HG03159 (cell line): ENCODE measurements at regions not wholly inside any gene's neighbourhood (a gene's known extent, or its start where the extent isn't known, plus 50 kb on each side); places are given as distances from the start of the nearest gene placed in this dataset.
"Not testable (repeated sequence)": the region's sequence is repeated elsewhere in the genome, so short reads cannot be mapped to it uniquely, and the experiment has no call there.

Experiments used
- ATAC-seq: cut with Tn5 transposase; IDR thresholded peaks from one replicate; pipeline ENCODE4 v1.9.1; 2021; ENCODE audit warnings: mild to moderate bottlenecking, moderate library complexity; ENCODE audit not compliant: unreplicated experiment

DNA sequence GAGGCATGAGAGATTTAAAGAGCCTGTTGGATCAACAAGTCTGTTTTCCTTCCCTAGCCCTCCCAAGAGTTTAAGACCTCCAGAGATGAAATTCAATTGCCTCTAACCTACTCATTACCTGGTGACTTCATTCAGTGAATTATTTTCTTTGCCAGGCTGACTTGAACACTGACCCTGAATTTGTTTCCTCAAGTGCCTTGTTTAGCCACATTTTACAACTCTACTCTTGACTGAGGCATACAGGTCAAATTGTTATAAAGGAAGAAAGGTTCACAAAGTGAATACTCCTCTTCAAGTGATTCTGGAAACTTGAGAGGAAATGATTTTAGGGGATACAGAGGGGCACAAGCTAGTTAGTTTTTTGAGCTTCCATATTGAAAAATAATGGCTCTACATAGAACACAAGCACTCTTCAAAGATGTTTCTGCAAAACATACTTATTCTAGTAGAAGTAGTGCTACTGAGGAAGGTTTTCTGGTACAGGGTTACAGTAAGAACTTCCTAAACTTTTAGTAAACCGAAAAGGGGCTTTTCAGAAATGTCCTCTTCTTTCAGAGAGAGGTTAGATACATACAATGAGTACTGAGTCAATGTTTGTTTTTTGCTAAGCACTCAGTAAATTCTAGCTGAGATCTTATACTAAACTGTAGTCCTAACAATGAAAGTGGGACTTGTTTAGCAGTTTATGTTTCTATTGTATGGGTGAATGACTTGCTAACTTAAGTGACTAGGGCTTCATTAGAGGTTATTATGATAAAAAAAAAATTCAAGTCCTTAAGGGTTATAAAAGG lies 137.4 kb upstream of the SATB1 start:
- ATAC-seq = no peak

DNA sequence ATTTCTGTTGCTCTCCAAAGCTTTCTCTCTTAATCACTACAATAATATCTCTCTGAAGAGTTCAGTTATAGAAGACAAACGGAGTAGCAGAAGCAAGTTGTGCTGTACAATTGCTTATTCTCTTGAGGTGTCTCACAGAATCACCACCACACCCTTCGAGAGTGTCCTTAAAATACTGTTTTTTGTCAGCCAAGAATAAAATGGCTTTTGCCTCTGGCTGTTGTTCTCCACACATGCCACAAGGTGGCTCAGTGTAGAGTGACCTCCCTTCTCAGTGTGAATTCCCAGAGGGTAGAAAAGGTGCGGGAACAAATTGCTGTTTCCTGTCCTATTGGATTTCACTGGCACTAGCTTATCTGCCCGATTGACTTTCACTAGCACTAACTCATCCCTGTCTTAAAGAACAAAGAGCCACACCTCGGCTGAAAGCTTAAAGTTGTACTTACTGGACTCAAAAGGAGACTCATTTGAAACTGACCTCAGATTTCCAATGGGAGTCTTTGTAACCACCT lies 134.2 kb upstream of the SATB1 start:
- ATAC-seq = peak; percentile 76

DNA sequence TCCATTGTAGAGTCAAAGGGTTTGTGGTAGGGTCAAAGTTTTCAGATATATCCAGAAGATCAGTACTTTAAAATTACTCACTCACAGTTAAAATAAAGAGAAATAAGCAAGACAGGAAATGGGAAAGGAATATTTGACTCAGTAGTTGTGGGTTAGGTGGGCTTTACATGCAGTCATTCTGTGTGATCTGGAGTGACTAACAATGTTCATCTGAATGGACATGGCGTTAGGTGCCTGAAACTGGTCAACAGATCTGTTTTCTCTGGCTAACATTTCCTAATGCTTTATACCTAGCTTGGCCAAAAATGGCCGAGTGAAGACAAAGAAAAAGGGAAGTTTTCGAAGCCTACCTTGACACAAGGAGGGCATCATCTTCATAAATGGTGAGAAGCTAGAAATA lies 133.4 kb upstream of the SATB1 start:
- no peak for ATAC-seq

DNA sequence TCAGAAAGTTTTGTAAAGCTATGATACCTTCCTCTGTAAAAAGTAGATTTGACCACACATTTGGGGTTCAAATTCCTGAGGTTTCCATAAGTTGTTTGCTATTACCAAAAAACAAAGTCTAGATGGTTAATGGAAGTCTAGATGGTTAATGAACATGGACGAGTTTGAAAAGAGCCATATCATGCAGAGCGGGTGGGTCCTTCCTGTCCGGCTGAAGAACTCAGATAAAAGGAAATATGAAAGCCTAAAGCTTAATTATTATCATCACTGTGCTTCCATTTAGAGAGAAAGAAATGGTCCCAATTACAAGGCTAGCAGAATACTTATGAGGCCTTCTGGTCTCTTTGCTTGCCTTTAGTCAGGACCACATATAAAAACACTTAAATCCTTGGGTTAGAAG lies 132.1 kb upstream of the SATB1 start:
- no peak for ATAC-seq

DNA sequence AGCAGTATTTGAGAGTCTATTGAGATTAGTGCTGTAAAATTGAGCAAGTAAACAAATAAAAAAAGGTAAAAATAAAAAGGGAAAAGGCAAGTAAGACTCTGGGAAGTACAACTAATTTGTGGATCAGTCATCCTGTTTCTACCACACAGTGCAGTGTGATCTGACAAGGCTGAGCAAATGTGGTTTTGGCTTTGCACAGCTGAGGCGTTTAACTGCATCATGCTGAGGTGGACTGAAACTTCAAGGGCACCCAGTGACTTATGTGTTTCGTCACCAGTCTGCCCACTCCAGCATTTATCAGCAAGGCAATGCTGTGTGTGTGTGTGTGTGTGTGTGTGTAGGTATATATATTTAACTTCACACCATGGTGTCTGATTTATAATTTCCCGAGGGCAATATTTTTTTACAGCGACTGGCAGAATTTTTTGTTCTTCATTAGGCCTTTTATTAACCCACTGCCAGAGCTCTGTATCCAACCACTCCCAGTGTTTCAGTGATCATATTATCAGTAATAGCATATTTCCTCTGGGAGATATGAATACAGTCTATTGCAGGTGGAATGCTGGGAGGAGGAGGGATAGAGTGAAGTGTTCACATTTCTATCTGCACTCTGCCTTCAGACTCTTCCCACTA lies 131.5 kb upstream of the SATB1 start:
- ATAC-seq = peak; percentile 62

DNA sequence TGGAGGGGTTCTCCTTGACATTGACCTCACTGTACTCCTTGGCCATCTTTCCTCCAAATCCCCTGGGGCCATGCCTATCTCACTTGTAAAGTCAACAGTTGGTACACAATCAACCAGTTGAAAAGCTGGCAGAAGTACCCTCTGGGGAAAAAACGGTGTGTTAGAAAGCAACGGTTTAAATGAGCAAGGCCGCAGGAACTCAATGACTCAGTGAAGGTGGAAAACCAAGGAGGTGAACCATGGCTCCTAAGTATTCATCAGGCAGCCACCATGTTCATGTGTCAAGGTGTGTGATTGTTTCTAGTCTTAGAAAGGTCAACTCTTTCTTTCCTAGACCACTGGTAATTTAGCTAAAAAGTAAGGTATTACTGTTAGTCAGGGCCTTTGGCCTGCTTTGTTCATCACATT lies 130.9 kb upstream of the SATB1 start:
- no peak for ATAC-seq

DNA sequence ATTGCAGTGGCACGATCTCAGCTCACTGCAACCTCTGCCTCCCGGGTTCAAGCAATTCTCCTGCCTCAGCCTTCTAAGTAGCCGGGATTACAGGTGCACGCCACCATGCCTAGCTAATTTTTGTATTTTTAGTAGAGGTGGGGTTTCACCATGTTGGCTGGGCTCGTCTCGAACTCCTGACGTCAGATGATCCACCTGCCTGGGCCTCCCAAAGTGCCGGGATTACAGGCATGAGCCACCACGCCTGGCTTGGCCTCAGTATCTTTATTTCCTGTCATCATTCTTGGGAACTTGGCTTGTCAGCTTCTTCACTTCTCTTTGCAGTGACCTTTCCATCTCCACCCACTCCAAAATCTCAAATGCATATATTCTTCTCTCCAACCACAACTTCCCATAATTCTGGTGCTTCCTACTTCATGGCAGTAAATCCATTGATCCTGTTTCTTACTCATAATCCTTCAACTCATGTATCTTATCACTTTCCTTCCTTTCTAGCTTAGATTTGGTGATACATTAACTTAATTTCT lies 127.5 kb upstream of the SATB1 start:
- not testable (repeated sequence) for ATAC-seq

DNA sequence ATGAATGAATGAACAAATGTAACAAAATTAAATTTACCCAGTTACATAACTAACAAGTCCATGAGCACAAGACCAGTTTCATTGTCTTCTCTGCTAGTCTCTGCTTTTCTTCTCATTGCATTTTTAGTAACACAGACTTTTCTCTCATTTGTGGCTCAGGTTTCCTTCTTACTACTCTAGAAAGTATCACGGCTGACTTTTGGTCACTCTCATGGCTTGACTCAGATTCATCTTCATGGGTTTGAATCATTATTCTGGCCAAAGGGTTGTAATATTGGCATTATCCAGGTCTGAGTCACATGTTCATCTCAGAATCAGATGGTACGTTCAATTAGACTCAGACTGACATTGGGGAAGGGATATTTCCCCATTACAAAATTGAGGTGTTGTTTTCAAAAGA lies 121.5 kb upstream of the SATB1 start:
- ATAC-seq = no peak

DNA sequence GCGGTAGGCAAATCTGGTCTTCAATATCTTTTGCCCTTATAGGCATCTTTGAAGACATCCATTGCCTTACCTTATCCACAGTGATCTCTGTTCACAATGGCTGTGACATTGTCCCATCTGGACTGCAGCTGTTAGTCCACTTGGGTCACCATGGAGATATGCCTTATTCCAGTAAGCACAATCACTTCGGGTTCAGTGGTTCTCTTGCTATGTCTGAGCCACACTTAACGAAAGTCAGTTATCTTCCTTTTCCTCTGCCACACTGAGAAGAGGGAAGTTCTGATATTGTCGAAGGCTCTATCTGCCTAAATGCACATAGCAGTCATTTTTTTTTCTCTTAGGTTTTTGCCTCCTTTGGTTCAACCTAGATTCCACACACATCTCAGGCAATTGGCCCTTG lies 119.0 kb upstream of the SATB1 start:
- no peak for ATAC-seq

DNA sequence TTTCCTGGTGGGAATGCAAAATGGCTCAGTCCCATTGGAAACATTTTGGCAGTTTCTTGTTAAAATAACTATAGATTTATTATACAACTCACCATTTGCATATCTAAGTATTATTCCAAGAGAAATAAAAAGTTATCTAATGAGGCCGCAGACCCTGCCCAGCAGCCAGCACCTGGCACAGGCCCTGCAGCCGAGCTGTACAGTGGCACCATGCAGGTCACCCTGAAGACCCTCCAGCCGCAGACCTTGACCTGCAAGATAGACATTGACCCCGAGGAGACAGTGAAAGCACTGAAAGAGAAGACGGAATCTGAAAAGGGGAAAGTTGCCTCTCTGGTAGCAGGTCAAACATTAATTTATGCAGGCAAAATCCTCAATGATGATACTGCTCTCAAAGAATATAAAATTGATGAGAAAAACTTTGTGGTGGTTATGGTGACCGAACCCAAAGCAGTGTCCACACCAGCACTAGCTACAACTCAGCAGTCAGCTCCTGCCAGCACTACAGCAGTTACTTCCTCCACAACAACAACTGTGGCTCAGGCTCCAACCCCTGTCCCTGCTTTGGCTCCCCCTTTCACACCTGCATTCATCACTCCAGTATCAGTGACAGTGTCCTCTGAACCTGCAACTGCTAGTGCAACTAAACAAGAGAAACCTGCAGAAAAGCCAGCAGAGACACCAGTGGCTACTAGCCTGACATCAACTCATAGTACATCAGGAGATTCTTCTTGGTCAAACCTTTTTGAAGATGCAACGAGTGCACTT lies 113.5 kb upstream of the SATB1 start:
- ATAC-seq = no peak

DNA sequence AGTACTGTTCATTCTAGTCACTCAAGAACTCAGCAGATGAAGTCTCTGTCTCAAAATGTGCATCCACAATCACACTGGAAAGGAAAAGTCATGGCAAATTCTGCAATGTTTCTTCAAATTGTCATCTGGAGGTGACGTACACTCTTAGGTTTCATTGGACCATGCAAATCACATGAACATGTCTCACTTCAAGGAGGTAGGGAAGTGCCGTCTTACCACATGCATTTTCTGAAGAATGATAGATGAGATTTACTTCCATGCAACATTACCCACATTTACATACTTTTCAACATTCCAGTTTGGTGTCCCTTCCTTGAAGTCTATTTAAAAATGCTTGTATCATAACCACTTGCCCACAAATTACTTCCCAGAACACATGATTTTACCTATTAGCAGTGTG lies 107.9 kb upstream of the SATB1 start:
- no peak for ATAC-seq

DNA sequence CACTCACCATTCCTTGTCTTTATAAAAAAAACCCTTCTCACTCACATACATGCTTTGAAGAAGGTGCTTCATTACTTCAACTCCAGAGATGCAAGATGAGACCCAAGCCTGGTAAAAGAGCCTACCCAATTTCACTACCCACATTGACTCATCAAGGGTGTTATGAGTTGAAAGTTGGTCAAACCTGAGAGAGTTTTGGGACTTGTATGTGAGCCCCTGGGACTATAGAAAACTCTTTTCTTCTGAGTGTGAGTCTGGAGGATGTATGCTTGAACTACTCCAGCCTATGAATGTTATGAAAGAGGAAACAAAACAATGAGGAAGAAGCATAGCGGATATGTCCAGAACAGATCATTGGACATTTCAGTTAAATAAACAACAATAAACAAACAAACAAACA lies 106.5 kb upstream of the SATB1 start:
- peak; percentile 89 for ATAC-seq

DNA sequence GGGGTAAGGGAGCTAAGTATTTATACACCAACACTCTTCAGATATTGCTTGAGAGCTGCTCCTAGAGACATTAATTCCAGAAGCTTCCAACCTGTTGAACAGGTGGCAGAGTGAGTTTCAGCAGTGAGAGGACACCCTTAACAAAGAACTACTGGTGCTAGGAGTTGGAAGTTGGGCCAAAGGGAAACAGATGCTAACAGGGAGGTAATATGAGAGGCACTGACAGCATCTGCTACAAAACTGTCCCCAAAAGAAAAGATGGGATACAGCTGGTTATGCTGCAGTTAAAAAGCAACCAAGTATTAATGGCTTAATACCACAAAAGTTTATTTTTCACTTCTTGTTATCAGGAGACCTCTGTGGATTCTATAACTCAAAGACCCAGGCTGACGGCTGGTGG lies 104.5 kb upstream of the SATB1 start:
- ATAC-seq = no peak

DNA sequence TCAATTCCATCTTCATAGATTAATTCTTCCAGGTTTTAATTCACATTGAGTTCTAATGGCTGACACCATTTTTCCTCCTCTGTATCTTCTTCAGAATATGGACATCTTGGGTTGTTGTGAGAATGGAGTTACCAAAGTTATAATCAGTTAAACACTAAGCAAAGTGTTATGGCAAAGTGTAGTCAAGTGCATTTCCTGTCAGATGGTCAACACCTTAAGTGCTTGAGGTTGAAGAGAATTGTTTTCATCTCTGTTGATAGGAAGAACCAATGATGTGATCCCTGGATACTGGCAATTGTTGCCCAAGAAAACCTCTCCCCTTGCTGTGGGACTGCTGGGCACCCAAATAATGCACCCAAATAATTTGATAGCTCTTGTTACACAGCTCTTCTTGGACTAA lies 102.6 kb upstream of the SATB1 start:
- ATAC-seq = no peak

DNA sequence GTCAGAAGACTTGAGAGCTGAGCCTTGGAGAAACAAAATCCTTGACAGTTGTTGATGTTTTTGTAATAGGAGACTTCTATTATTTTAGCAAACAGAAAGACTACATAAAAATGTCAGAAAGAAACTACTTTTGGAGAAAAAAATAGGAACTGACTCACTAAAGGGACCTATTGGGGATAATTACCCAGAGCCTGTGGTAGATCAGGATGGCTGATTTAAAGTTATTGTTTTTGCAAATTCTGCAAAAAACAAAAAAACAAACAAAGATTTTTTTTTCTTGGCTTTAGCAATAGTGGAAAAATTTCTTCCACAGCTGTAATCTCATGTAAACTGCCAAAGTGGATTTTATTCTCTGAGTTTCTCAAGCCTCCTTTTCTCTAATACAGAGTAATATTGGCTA lies 101.5 kb upstream of the SATB1 start:
- ATAC-seq = no peak

DNA sequence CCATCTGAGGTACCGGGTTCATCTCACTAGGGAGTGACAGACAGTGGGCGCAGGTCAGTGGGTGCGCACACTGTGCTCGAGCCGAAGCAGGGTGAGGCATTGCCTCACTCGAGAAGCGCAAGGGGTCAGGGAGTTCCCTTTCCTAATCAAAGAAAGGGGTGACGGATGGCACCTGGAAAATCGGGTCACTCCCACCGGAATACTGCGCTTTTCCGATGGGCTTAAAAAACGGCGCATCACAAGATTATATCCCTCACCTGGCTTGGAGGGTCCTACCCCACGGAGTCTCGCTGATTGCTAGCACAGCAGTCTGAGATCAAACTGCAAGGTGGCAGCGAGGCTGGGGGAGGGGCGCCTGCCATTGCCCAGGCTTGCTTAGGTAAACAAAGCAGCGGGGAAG lies 91.0 kb upstream of the SATB1 start:
- not testable (repeated sequence) for ATAC-seq

DNA sequence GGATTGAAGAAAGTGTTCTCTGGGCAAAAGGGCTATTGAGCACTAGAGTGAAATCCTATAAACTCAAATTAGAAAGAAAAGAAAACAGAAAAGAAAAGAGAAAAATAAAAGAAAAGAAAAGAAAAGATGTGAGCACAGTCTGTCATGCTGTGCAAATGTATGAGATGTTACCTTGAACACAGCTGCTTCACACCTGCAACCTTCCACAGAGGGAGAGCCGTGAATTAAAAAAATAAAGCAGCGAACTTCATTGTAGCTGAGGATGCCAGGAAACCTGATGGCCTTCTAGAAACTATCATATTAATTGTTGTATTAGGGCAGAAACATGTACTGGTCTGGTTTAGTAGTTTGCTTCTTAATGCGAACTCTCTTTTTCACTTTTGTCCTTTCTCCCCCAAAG lies 88.0 kb upstream of the SATB1 start:
- ATAC-seq = no peak

DNA sequence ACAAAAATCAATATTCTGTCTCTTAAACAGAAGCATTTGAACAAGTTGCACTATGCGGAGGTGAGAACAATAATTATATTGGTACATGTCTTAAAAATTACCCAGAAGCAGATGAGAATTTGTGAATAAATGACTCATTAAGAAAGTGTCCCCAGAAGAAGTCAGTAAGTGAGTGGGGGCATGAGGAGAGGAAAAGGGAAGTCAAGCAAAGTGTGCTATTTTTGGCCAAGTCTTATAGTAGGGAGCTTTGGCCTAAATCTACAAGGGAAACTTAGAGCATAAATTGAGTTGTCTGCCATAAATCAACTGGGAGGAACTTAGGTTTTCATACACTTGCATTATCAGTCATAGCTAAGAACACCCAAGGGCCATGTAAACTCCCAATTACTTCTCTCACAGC lies 86.9 kb upstream of the SATB1 start:
- ATAC-seq = no peak

DNA sequence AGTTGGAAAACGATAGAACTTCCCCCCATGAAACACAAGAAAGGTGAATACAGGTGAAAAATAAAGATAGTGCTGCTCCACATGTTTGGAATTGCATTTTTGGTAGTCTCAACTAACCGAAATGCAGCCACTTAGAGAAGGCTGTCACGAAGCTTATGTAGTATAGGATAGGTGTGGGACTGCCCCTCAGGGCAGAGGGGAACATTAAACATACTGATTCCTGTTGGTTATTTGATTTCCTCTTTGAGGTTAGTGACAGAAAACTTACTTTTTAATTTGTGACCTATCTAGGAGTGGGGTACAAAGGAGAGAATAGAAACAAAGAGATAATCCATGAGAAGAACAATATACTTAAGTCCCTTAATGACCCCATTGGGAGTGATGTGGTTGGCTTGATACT lies 85.8 kb upstream of the SATB1 start:
- ATAC-seq = no peak

DNA sequence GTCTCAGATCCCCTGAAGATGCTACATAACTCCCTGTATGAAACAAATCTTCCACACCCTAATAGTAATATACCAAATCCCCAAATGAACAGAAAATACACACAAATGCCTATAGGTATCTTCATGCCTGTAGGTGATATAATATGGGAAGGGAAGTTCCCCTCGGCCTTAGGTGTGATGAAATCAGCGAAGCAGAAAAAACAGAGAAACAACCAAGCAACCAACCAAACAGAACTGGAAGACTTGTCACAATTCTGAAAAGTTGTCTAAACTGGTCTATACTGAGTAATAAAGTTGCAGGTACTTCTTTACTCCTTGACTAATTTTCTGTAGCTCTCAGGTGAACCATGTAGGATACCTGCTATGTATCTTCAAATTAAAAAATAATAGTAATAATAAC lies 82.2 kb upstream of the SATB1 start:
- ATAC-seq = no peak

DNA sequence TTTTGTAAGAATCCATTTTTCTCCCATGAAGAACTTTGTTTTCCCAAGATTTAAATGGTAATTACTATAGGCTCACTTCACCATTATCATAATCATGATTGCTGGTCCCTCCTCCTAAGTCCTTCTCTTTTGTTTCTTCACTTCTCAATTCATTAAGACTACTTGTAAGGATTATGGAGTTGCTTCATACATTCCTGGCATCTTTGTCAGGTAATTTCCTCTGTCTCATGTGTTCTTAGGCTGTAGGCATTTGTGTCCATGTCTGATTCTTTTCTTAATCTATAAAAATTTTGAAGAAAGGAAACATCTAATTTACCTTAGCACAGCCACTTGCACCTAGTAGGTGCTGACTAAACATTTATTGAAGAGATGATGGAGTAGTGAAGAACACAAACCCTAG lies 79.9 kb upstream of the SATB1 start:
- no peak for ATAC-seq
